ENCODE measurements at regions not wholly inside any gene's neighbourhood (a gene's known extent, or its start where the extent isn't known, plus 50 kb on each side); places are given as distances from the start of the nearest gene placed in this dataset.

GRCh38 chr4:120636120-120636630 lies 286.4 kb downstream of the PRDM5 start:
- no peak for DNase-seq (ENCODE audit: low read depth, low spot score)
- no peaks in the 10 kb centered on the region for H3K4me1 ChIP-seq (ENCODE audit: insufficient read depth, insufficient read length)
- H3K4me3 ChIP-seq (ENCODE audit: insufficient read length, low read depth), result no peak overlapping the region
- H3K27me3 ChIP-seq (ENCODE audit: insufficient read depth, insufficient read length), result no peaks in the 10 kb centered on the region
- TF ChIP-seq YY1 (IDR thresholded peaks at IDR 0.05; ENCODE audit: insufficient read depth, insufficient read length) (no peak), ZNF274 (IDR thresholded peaks at IDR 0.05; ENCODE audit: low read depth, low read length) (no peak), SUZ12 (IDR thresholded peaks at IDR 0.05; ENCODE audit: extremely low read depth, insufficient read depth, insufficient read length) (no peak)
- H3K36me3 ChIP-seq (ENCODE audit: insufficient read depth, insufficient read length, low read length), result no peaks in the 10 kb centered on the region
- no peaks in the 10 kb centered on the region for H3K9me3 ChIP-seq (ENCODE audit: insufficient read depth, low read length)
- no peak overlapping the region for H3K9ac ChIP-seq (ENCODE audit: insufficient read length, low read depth)

- H3K27me3 ChIP-seq (ENCODE audit: insufficient read depth, insufficient read length), result no peaks in the 10 kb centered on the region
- H3K36me3 ChIP-seq (ENCODE audit: insufficient read depth, insufficient read length, low read length), result no peaks in the 10 kb centered on the region
Measured at GRCh38 chr4:120633810-120634209, 288.7 kb downstream of the PRDM5 start.

GRCh38 chr4:120630427-120630826 lies 292.1 kb downstream of the PRDM5 start:
- no peak overlapping the region for H3K4me3 ChIP-seq (ENCODE audit: insufficient read length, low read depth)
- no peaks in the 10 kb centered on the region for H3K4me1 ChIP-seq (ENCODE audit: insufficient read depth, insufficient read length)
- DNase-seq (ENCODE audit: low read depth, low spot score), result no peak
- no peaks in the 10 kb centered on the region for H3K36me3 ChIP-seq (ENCODE audit: insufficient read depth, insufficient read length, low read length)
- no peak for TF ChIP-seq ZNF274 (IDR thresholded peaks at IDR 0.05; ENCODE audit: low read depth, low read length)
- TF ChIP-seq SUZ12 (IDR thresholded peaks at IDR 0.05; ENCODE audit: extremely low read depth, insufficient read depth, insufficient read length), result no peak
- TF ChIP-seq YY1 (IDR thresholded peaks at IDR 0.05; ENCODE audit: insufficient read depth, insufficient read length), result no peak
- H3K9ac ChIP-seq (ENCODE audit: insufficient read length, low read depth), result no peak overlapping the region
- no peaks in the 10 kb centered on the region for H3K9me3 ChIP-seq (ENCODE audit: insufficient read depth, low read length)
- H3K27me3 ChIP-seq (ENCODE audit: insufficient read depth, insufficient read length), result no peaks in the 10 kb centered on the region

More at GRCh38 chr4:120633810-120634209, 288.7 kb downstream of the PRDM5 start:
- Histone ChIP-seq H3K9me3 (ENCODE audit: insufficient read depth, low read length) (no peaks in the 10 kb centered on the region), H3K4me3 (ENCODE audit: insufficient read length, low read depth) (no peak overlapping the region), H3K4me1 (ENCODE audit: insufficient read depth, insufficient read length) (no peaks in the 10 kb centered on the region), H3K9ac (ENCODE audit: insufficient read length, low read depth) (no peak overlapping the region)
- TF ChIP-seq ZNF274 (IDR thresholded peaks at IDR 0.05; ENCODE audit: low read depth, low read length), result no peak
- TF ChIP-seq YY1 (IDR thresholded peaks at IDR 0.05; ENCODE audit: insufficient read depth, insufficient read length), result no peak
- no peak for TF ChIP-seq SUZ12 (IDR thresholded peaks at IDR 0.05; ENCODE audit: extremely low read depth, insufficient read depth, insufficient read length)
- DNase-seq (ENCODE audit: low read depth, low spot score), result no peak

- no peaks in the 10 kb centered on the region for H3K9me3 ChIP-seq (ENCODE audit: insufficient read depth, low read length)
- no peak overlapping the region for H3K9ac ChIP-seq (ENCODE audit: insufficient read length, low read depth)
- H3K4me3 ChIP-seq (ENCODE audit: insufficient read length, low read depth), result no peak overlapping the region
- H3K36me3 ChIP-seq (ENCODE audit: insufficient read depth, insufficient read length, low read length), result no peaks in the 10 kb centered on the region
- DNase-seq (ENCODE audit: low read depth, low spot score), result no peak
- H3K4me1 ChIP-seq (ENCODE audit: insufficient read depth, insufficient read length), result no peaks in the 10 kb centered on the region
- no peak for TF ChIP-seq SUZ12 (IDR thresholded peaks at IDR 0.05; ENCODE audit: extremely low read depth, insufficient read depth, insufficient read length)
- TF ChIP-seq YY1 (IDR thresholded peaks at IDR 0.05; ENCODE audit: insufficient read depth, insufficient read length), result no peak
- TF ChIP-seq ZNF274 (IDR thresholded peaks at IDR 0.05; ENCODE audit: low read depth, low read length), result no peak
- H3K27me3 ChIP-seq (ENCODE audit: insufficient read depth, insufficient read length), result no peaks in the 10 kb centered on the region
Measured at GRCh38 chr4:120629546-120630108, 292.9 kb downstream of the PRDM5 start.

GRCh38 chr4:120622601-120623000 lies 299.9 kb downstream of the PRDM5 start:
- no peak for DNase-seq (ENCODE audit: low read depth, low spot score)
- H3K4me1 ChIP-seq (ENCODE audit: insufficient read depth, insufficient read length), result no peaks in the 10 kb centered on the region
- H3K27me3 ChIP-seq (ENCODE audit: insufficient read depth, insufficient read length), result no peaks in the 10 kb centered on the region
- H3K9me3 ChIP-seq (ENCODE audit: insufficient read depth, low read length), result no peaks in the 10 kb centered on the region
- H3K4me3 ChIP-seq (ENCODE audit: insufficient read length, low read depth), result no peak overlapping the region
- no peaks in the 10 kb centered on the region for H3K36me3 ChIP-seq (ENCODE audit: insufficient read depth, insufficient read length, low read length)
- TF ChIP-seq SUZ12 (IDR thresholded peaks at IDR 0.05; ENCODE audit: extremely low read depth, insufficient read depth, insufficient read length), result no peak
- TF ChIP-seq YY1 (IDR thresholded peaks at IDR 0.05; ENCODE audit: insufficient read depth, insufficient read length), result no peak
- TF ChIP-seq ZNF274 (IDR thresholded peaks at IDR 0.05; ENCODE audit: low read depth, low read length), result no peak
- no peak overlapping the region for H3K9ac ChIP-seq (ENCODE audit: insufficient read length, low read depth)

- DNase-seq (ENCODE audit: low read depth, low spot score), result no peak
- Histone ChIP-seq H3K36me3 (ENCODE audit: insufficient read depth, insufficient read length, low read length) (no peaks in the 10 kb centered on the region), H3K9me3 (ENCODE audit: insufficient read depth, low read length) (no peaks in the 10 kb centered on the region), H3K27me3 (ENCODE audit: insufficient read depth, insufficient read length) (no peaks in the 10 kb centered on the region), H3K9ac (ENCODE audit: insufficient read length, low read depth) (no peak overlapping the region), H3K4me3 (ENCODE audit: insufficient read length, low read depth) (no peak overlapping the region), H3K4me1 (ENCODE audit: insufficient read depth, insufficient read length) (no peaks in the 10 kb centered on the region)
- TF ChIP-seq SUZ12 (IDR thresholded peaks at IDR 0.05; ENCODE audit: extremely low read depth, insufficient read depth, insufficient read length) (no peak), ZNF274 (IDR thresholded peaks at IDR 0.05; ENCODE audit: low read depth, low read length) (no peak), YY1 (IDR thresholded peaks at IDR 0.05; ENCODE audit: insufficient read depth, insufficient read length) (no peak)
Measured at GRCh38 chr4:120617171-120617570, 305.4 kb downstream of the PRDM5 start.

GRCh38 chr4:120616041-120616440 lies 306.5 kb downstream of the PRDM5 start:
- H3K36me3 ChIP-seq (ENCODE audit: insufficient read depth, insufficient read length, low read length), result no peaks in the 10 kb centered on the region
- no peaks in the 10 kb centered on the region for H3K4me1 ChIP-seq (ENCODE audit: insufficient read depth, insufficient read length)
- TF ChIP-seq SUZ12 (IDR thresholded peaks at IDR 0.05; ENCODE audit: extremely low read depth, insufficient read depth, insufficient read length) (no peak), YY1 (IDR thresholded peaks at IDR 0.05; ENCODE audit: insufficient read depth, insufficient read length) (no peak), ZNF274 (IDR thresholded peaks at IDR 0.05; ENCODE audit: low read depth, low read length) (no peak)

More at GRCh38 chr4:120616041-120616440, 306.5 kb downstream of the PRDM5 start:
- Histone ChIP-seq H3K27me3 (ENCODE audit: insufficient read depth, insufficient read length) (no peaks in the 10 kb centered on the region), H3K9ac (ENCODE audit: insufficient read length, low read depth) (no peak overlapping the region), H3K9me3 (ENCODE audit: insufficient read depth, low read length) (no peaks in the 10 kb centered on the region), H3K4me3 (ENCODE audit: insufficient read length, low read depth) (no peak overlapping the region)
- no peak for DNase-seq (ENCODE audit: low read depth, low spot score)
